Karpas-422 (cell line): ENCODE measurements at regions not wholly inside any gene's neighbourhood (a gene's known extent, or its start where the extent isn't known, plus 50 kb on each side); places are given as distances from the start of the nearest gene placed in this dataset.

Experiments used
- DNase-seq: peaks from one replicate; pipeline ENCODE4 v3.0.0-alpha.2; 2015
- H2AFZ ChIP-seq: fragments of 200-600 bp; sonication (generic); 2 replicates; pipeline ENCODE4 v1.6.1; 2014; ENCODE audit warnings: antibody characterized with exemption, low read length, mixed read lengths
- H3K27ac ChIP-seq: fragments of 200-600 bp; sonication (generic); 2 replicates; pipeline ENCODE4 v1.5.1; 2014; ENCODE audit warnings: mild to moderate bottlenecking, low read length, moderate library complexity
- H3K27me3 ChIP-seq: fragments of 200-600 bp; sonication (generic); 2 replicates; pipeline ENCODE4 v1.6.1; 2014; ENCODE audit warnings: low read length, mixed read lengths
- H3K36me3 ChIP-seq: fragments of 200-600 bp; sonication (generic); 2 replicates; pipeline ENCODE4 v1.6.1; 2014; ENCODE audit warnings: low read length, mixed read lengths; ENCODE audit not compliant: insufficient read depth
- H3K4me1 ChIP-seq: fragments of 200-600 bp; sonication (generic); 2 replicates; pipeline ENCODE4 v1.6.1; 2014; ENCODE audit warnings: mild to moderate bottlenecking, low read length, mixed read lengths
- H3K4me2 ChIP-seq: fragments of 200-600 bp; sonication (generic); 2 replicates; pipeline ENCODE4 v1.6.1; 2014; ENCODE audit warnings: low read length, low read depth, mild to moderate bottlenecking; ENCODE audit not compliant: poor library complexity, severe bottlenecking
- H3K4me3 ChIP-seq: fragments of 200-600 bp; sonication (generic); 2 replicates; pipeline ENCODE4 v1.5.1; 2014; ENCODE audit warnings: mild to moderate bottlenecking, antibody characterized with exemption, low read length, mixed read lengths
- H3K79me2 ChIP-seq: fragments of 200-600 bp; sonication (generic); 2 replicates; pipeline ENCODE4 v1.6.1; 2014; ENCODE audit warnings: mild to moderate bottlenecking, low read length, mixed read lengths
- H3K9ac ChIP-seq: fragments of 200-600 bp; sonication (generic); 2 replicates; pipeline ENCODE4 v1.6.0; 2014; ENCODE audit warnings: low read length
- H3K9me2 ChIP-seq: fragments of 200-600 bp; sonication (generic), shearing (Covaris generic); replicated peaks from 2 replicates; pipeline ENCODE4 v1.6.0; 2014; ENCODE audit warnings: mild to moderate bottlenecking, low read length, moderate library complexity; ENCODE audit not compliant: insufficient read depth
- H3K9me3 ChIP-seq: fragments of 300-700, 200-600 bp; sonication (generic); 2 replicates; pipeline ENCODE4 v1.6.1; 2014; ENCODE audit warnings: low read length, mixed read lengths
- H4K20me1 ChIP-seq: fragments of 200-600 bp; sonication (generic); 2 replicates; pipeline ENCODE4 v1.6.1; 2014; ENCODE audit warnings: mild to moderate bottlenecking, antibody characterized with exemption, low read length, low read depth; ENCODE audit not compliant: insufficient read depth

- H3K9ac ChIP-seq: no peak overlapping the region
- H3K9me2 ChIP-seq: no peaks in the 10 kb centered on the region
Measured at GRCh38 chr1:56236688-56237087, 342.7 kb downstream of the PLPP3 start.

DNA sequence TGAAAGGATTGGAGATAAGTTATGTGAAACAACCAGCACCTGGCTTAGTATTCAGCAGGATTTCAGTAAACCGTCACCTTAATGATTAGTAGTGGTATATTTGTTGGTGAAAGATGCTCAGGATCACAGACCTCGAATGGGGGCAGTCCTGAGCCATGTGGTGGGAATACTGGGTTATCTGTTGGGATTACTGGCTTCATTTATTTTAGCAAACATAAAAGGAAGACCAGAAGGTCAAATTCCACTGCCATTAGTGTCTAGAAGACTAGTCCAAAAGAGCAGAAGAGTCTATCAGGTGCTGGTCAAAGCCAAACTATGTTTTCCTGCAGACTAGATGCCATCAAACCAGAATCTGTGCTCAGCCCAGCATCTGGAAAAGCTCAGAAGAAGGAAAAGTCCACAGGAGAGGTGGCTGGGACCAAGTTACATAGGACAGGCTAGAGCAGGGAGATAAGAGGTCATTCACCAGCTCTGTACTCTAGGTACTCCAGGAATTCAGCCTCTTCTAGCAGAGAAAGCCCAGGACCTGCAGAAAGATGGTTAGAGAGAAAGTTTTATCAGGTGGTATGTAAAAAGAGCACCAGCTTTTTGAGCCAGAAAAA lies 343.4 kb downstream of the PLPP3 start:
- no peak overlapping the region for H3K27ac ChIP-seq
- H3K4me3 ChIP-seq: no peak overlapping the region
- H3K36me3 ChIP-seq: no peaks in the 10 kb centered on the region
- no peak overlapping the region for H2AFZ ChIP-seq
- H3K4me1 ChIP-seq: no peaks in the 10 kb centered on the region
- H3K27me3 ChIP-seq: no peaks in the 10 kb centered on the region
- no peak overlapping the region for H3K4me2 ChIP-seq
- DNase-seq: no peak
- H3K79me2 ChIP-seq: no peaks in the 10 kb centered on the region
- no peaks in the 10 kb centered on the region for H3K9me3 ChIP-seq
- H3K9ac ChIP-seq: no peak overlapping the region
- no peaks in the 10 kb centered on the region; the same call in 1 of the 2 replicates for H3K9me2 ChIP-seq
- H4K20me1 ChIP-seq: no peaks in the 10 kb centered on the region

More at GRCh38 chr1:56236688-56237087, 342.7 kb downstream of the PLPP3 start:
- no peak overlapping the region for H3K4me2 ChIP-seq
- H3K36me3 ChIP-seq: no peaks in the 10 kb centered on the region
- no peaks in the 10 kb centered on the region for H3K4me1 ChIP-seq
- no peaks in the 10 kb centered on the region for H3K27me3 ChIP-seq
- no peak overlapping the region for H3K27ac ChIP-seq
- H3K9me3 ChIP-seq: no peaks in the 10 kb centered on the region
- H3K79me2 ChIP-seq: no peaks in the 10 kb centered on the region
- no peak overlapping the region for H2AFZ ChIP-seq
- DNase-seq: no peak
- H4K20me1 ChIP-seq: no peaks in the 10 kb centered on the region
- H3K4me3 ChIP-seq: no peak overlapping the region

GRCh38 chr1:56229186-56229585 lies 350.2 kb downstream of the PLPP3 start:
- H2AFZ ChIP-seq: no peak overlapping the region
- H3K4me1 ChIP-seq: no peaks in the 10 kb centered on the region
- H3K4me2 ChIP-seq: no peak overlapping the region
- H3K79me2 ChIP-seq: no peaks in the 10 kb centered on the region
- no peak overlapping the region for H3K4me3 ChIP-seq
- no peak overlapping the region for H3K27ac ChIP-seq
- H4K20me1 ChIP-seq: no peaks in the 10 kb centered on the region
- H3K36me3 ChIP-seq: no peaks in the 10 kb centered on the region
- no peak for DNase-seq
- no peak overlapping the region for H3K9ac ChIP-seq
- H3K9me3 ChIP-seq: no peaks in the 10 kb centered on the region
- H3K9me2 ChIP-seq: no peaks in the 10 kb centered on the region; the same call in 1 of the 2 replicates
- no peaks in the 10 kb centered on the region for H3K27me3 ChIP-seq

DNA sequence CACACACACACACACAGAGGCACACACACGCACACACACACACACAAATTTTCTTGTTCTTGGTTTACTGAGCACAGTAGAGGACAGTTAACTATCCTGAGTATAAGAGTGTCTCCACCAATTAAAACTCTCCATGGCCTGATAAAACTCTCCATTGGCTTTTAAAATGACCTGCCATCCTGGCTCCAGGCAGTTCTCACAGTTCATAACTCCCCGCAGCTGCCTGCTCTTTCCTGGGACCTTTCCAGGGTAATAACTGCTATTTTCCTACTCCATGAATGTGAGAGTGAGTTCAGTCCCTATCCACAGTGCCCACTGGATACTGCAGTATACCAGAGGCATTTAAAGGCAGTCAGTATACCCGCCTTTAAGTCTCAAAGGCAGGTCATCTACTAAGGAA lies 351.5 kb downstream of the PLPP3 start:
- no peak overlapping the region for H3K4me3 ChIP-seq
- no peaks in the 10 kb centered on the region; the same call in 1 of the 2 replicates for H3K9me2 ChIP-seq
- DNase-seq: no peak
- H4K20me1 ChIP-seq: no peaks in the 10 kb centered on the region
- no peaks in the 10 kb centered on the region for H3K79me2 ChIP-seq
- H3K4me2 ChIP-seq: no peak overlapping the region
- H3K27me3 ChIP-seq: no peaks in the 10 kb centered on the region
- no peak overlapping the region for H3K27ac ChIP-seq
- H3K9ac ChIP-seq: no peak overlapping the region
- H2AFZ ChIP-seq: no peak overlapping the region
- H3K4me1 ChIP-seq: no peaks in the 10 kb centered on the region
- no peaks in the 10 kb centered on the region for H3K36me3 ChIP-seq
- no peaks in the 10 kb centered on the region for H3K9me3 ChIP-seq

DNA sequence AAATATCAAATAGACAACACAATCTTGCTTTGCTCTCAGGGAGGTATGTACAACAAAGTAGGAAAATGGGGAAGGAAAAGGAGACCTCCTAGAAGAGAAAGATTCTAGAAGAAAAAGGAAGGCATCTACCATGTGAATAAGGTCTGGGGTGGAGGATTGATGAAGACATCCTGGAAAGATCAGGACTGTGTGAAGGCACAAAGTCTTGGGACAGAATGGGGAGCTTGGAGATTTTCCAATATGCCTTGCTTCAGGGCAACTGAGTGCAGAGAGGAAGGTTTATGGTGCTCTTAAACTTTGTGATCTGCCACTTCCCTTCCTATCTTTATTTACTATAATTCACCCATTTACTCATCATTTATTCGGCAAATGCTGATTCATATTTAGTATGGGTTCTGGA lies 352.0 kb downstream of the PLPP3 start:
- Histone ChIP-seq H3K9ac (no peak overlapping the region), H3K4me2 (no peak overlapping the region), H2AFZ (no peak overlapping the region), H3K4me1 (no peaks in the 10 kb centered on the region), H3K36me3 (no peaks in the 10 kb centered on the region), H4K20me1 (no peaks in the 10 kb centered on the region), H3K4me3 (no peak overlapping the region), H3K9me3 (no peaks in the 10 kb centered on the region), H3K27me3 (no peaks in the 10 kb centered on the region), H3K27ac (no peak overlapping the region), H3K79me2 (no peaks in the 10 kb centered on the region), H3K9me2 (no peaks in the 10 kb centered on the region; the same call in 1 of the 2 replicates)
- no peak for DNase-seq

DNA sequence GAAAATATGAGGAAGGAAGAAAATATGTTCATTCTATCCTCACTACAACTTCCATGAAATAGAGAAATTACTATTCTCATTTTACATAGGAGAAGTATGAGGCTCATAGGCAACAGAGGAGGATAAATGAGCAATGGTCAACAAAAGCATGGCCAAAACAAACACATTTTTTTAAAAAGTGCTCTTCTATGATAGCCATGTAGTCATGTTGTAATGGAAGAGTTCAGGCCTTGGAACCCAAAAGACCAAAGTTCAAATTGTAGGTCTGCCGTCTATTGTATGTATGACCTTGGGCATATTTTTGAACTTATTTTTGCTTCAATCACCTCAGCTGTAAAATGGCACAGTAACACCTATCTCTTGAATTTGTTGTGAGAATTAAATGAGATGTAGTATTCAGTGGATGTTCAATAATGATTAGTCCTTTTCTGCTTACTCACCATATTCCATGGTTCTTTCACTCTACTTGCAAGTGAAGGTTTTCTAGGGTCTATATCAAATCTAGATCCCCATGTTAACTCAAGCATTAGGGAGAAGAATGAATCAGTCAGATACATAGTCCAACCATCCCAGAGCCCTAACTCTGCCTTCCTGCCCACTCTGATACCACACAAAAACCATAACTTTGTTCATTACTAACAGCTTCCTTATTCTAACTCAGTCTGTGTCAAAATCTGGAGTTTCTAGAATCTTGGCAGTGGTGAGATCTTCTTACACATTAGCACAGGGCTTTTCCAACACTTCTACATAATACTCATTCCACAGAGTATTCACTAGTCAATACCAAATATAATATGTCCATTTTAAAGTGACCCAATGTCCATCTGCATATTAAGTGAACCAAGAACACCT lies 353.2 kb downstream of the PLPP3 start:
- Histone ChIP-seq H3K4me3 (no peak overlapping the region), H3K4me1 (no peaks in the 10 kb centered on the region), H3K4me2 (no peak overlapping the region), H3K27ac (no peak overlapping the region), H3K27me3 (no peaks in the 10 kb centered on the region), H2AFZ (no peak overlapping the region), H3K9me2 (no peaks in the 10 kb centered on the region; the same call in 1 of the 2 replicates), H3K9ac (no peak overlapping the region), H4K20me1 (no peaks in the 10 kb centered on the region), H3K36me3 (no peaks in the 10 kb centered on the region), H3K9me3 (no peaks in the 10 kb centered on the region), H3K79me2 (no peaks in the 10 kb centered on the region)
- no peak for DNase-seq

DNA sequence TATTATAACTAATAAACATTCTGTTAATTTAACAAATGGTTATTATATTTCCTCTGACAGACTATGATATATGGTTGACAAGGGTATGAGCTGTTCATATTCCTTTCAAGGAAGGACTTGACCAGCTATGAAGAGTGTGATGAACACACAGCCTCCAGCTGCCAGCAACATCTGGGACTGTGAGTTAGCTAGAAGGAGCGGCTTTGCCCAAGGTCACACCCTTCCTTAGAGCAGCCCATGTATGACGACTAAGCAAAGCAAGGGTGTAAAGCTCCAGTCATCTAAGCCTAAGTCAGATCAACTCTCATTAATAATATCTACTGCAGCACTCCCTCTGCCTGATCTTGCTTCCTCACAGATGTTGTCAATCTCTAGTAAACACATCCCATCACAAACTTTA lies 355.4 kb downstream of the PLPP3 start:
- DNase-seq: no peak
- H2AFZ ChIP-seq: no peak overlapping the region
- H3K27ac ChIP-seq: no peak overlapping the region
- no peak overlapping the region for H3K4me2 ChIP-seq
- no peaks in the 10 kb centered on the region for H3K4me1 ChIP-seq
- H3K4me3 ChIP-seq: no peak overlapping the region
- no peaks in the 10 kb centered on the region for H4K20me1 ChIP-seq
- no peaks in the 10 kb centered on the region for H3K79me2 ChIP-seq
- no peak overlapping the region for H3K9ac ChIP-seq
- no peaks in the 10 kb centered on the region for H3K27me3 ChIP-seq
- no peaks in the 10 kb centered on the region for H3K36me3 ChIP-seq
- H3K9me3 ChIP-seq: no peaks in the 10 kb centered on the region
- H3K9me2 ChIP-seq: no peaks in the 10 kb centered on the region; the same call in 1 of the 2 replicates

- H3K9me2 ChIP-seq: no peaks in the 10 kb centered on the region
- H3K4me2 ChIP-seq: no peak overlapping the region
- no peaks in the 10 kb centered on the region for H3K79me2 ChIP-seq
- no peaks in the 10 kb centered on the region for H4K20me1 ChIP-seq
- H3K9ac ChIP-seq: no peak overlapping the region
- no peak overlapping the region for H3K27ac ChIP-seq
- H2AFZ ChIP-seq: no peak overlapping the region
- no peaks in the 10 kb centered on the region for H3K4me1 ChIP-seq
- H3K4me3 ChIP-seq: no peak overlapping the region
- no peaks in the 10 kb centered on the region for H3K36me3 ChIP-seq
- H3K9me3 ChIP-seq: no peaks in the 10 kb centered on the region
- DNase-seq: no peak
- H3K27me3 ChIP-seq: no peaks in the 10 kb centered on the region
Measured at GRCh38 chr1:56222914-56223540, 356.3 kb downstream of the PLPP3 start.
